ENCODE measurements at regions not wholly inside any gene's neighbourhood (a gene's known extent, or its start where the extent isn't known, plus 50 kb on each side); places are given as distances from the start of the nearest gene placed in this dataset.

DNA sequence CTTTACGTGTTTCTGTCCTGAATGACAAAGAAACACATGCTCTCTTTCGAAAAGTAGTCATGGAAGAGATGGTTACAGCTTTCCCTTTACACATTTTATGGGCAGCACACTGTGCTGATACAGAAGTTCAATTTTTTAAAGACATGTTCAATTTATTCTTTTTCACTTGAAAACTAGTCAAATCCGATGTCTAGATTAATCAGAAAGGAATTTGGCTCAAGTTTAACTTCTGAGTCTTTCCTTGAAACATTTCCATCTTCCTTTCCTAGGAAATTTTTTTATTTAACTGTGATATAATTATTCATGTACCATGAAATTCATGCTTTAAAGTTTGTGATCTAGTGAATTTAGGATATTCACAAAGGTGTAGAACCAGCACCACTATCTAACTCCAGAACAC is 360.1 kb downstream of the TNS3 start:
- DNase-seq (ENCODE audit: low read depth), result no peak

DNA sequence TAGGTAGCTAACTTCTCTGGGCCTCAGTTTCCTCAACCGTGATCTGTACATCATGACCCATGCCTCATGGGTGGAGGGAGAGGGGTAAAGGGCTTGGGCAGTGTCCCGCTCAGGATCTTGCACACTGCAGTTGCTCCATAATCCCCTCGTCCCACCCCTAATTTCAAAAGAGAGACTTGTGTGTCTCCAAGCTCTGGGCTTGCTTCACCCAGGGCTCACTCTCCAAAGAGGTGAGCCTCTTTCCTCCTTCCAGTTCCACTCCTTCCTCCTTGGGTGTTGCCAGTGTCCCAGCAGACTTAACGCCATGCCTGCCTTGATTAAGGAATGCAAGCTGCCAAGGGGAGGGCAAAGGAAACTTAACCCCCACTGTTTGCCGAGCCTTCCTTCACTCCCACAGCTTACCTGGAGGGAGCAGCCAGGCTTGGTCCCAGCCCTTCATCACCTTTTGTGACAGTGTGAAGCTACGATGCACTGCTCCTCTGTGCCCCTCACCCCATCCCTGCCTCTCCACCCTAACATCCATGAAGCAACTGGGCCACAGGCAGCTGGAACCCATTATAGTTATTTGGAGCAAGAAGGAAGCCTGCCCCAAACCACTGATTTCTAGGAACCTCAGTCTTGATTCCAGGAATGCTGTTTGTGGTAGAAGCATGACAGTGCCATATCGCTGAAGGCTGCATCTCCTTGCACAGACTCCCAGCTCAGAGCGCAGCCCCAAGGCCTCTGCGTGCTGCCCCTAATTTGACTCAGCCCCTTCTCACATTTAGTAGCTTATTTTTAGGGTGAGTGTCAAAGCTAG is 363.3 kb downstream of the TNS3 start:
- no peak for DNase-seq (ENCODE audit: low read depth)

DNA sequence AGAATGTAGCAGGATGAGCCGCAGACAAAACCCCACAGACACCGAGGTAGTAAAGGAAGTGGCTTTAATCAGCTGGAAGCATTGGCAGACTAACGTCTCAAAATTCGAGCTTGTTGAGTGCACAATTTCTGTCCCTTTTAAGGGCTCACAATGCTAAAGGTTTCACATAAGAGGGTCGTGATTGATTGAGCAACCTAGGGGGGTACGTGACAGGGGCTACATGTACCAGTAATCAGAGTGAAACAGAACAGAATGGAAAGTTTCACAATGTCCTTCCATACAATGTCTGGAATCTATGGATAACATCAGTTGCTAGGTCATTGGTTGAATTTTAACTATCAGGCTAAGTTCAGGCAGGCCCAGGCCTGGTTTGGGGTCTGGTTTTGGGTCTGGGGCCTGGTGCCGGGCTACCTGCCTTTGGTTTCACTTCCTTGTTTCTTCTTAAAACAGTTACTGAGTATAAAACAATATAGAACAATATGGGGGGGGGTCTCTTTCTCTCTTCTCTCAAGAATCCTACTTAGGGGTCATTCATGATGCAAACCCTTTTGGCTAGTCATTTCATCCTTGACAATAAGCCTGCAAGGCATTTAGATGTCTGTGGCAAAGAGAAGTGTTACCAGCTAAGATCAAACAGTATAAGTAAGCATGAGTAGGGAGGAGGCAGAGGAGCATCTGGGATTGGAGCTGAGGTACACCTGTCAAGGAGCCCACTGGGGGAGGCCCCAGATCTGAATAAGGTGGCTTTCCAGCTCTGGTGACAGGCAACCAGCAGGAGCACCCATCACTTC is 364.1 kb downstream of the TNS3 start:
- DNase-seq (ENCODE audit: low read depth), result no peak

DNA sequence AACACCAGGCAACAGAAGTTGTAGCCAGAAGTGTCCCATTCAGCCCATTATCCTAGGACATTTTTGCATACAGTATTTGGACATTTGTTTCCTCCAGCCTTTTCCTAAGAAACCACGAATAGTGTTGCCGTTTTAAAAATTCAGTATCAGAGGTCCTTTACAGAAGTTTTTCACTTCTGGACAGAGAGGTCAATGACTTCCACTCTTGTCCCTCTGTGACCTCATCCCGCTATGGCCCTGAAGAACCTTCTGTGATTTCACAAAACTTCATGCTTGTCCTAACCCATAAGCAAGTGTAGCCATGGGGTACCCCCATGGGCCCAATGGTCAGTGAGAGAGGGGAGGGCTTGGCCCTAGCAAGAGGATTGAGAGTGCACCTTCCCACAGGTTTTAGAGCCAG is 364.8 kb downstream of the TNS3 start:
- no peak for DNase-seq (ENCODE audit: low read depth)

DNA sequence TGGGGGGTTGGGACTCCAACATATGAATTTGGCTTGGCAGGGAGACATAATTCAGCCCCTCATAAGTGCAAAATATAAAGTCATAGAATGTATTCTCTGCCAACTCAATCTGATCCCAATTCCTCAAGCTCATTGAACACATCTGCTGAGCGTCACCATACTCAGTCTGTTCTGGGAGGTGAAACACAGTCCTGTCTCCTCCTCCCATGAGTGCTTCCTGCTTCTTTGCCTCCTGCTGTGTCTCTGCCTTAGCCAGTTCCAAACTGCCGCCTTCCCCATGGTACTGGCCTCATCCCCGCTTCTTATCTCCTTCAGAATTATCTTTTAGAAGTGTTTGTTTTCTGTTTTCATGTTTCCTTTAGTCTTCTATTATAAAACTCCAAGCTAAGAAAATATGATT is 365.5 kb downstream of the TNS3 start:
- no peak for DNase-seq (ENCODE audit: low read depth)

DNA sequence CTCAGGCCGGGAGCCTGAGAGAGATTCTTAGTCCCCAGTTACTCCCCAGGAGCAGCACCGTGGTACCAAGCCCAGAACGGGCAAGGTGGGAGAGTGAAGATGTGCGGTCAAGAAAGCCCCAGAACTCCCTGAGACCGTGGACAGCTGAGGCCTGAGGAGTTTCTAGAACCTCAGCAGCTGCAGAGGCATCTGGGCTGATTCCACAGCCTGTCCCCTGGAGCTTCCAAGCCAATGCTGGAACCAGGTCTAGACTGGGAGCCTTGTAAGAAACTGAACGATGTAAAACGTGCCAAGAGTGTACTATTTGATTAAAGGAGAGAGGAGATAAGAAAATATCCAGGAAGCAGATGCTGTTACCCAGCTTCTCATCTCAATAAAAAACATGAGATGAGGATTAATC is 366.3 kb downstream of the TNS3 start:
- no peak for DNase-seq (ENCODE audit: low read depth)

DNA sequence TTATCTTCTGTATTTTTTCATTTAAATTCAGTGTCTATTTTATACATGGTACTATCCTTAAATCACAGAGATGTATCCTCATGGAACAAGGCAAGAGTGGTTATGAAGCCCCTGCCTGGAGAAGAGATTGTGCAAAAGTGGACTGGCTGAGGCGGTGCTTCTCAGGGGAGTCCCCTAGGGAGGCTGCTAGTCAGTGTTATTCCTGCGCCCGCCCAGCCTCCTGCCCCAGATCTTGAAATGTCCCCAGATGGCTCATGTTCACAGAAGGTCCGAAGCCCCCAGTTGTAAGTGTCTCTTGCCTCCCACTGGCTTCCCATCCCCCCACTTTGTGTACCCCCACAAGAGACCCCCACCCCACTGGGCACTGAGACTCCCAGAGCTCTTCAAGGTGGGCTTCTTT is 366.9 kb downstream of the TNS3 start:
- no peak for DNase-seq (ENCODE audit: low read depth)

DNA sequence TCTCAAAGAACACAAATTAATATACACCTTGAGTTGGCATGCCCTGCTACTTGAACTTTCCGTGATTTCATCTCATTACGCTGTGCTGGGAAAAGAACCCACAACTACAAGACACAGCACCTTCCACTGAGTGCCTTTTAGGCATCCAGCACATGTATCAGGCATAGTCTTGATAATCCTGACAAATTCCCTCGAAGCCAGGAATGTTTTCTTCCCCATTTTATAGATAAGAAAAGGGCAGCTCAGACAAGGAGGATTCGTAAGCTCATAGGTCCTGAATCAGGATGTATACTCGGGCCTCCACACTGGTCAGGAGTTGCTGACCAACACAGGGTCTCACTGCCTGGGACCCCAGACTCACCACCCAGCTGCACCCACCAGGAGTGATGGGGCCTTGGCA is 368.6 kb downstream of the TNS3 start:
- DNase-seq (ENCODE audit: low read depth), result no peak

DNA sequence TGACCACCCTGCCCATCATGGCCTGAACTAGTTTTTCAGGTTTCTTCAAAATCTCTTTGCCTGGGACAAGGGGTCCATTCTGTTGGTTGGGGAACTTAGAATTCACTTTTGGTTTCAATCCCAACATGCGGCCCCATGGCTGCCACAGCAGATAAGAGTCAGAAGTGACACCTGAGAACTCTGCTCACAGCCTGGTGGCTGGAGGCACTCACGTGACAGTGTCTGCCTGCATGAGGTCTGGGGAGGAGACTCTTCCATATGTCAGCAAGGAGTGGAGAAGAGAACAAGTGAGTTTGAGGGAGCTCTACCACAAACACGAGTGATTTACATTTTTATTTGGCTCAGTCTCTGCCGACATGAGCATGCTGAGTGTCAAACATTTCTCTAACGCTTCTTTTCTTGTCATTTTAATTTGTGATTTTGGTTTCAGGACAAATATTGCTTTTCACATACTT is 370.4 kb downstream of the TNS3 start:
- DNase-seq (ENCODE audit: low read depth), result no peak

DNA sequence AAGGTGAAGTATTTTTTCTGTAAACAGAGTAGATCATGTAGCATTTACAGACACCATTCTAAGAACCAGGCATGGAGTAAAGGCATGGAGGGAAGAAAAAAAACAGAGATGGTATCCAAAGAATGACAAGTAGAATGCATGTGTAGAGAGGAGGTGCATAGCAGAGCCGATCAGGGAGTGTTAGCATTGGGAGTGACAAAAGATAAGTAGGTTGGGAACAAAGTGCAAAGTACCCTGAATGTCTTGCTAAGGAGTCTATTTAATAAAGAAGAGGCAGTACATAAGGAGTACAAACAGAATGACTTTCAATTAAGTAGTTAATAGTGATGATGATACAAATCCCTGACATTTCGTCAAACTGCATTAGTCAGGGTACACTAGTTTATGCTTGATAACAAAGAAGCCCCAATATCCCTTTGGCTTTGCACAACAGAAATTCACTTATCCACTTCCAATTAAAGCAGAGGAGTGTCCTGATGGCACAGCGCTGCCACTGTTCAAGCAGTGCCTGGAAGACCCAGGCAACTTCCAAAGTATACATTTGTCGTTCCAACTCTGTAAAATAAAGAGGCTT is 371.5 kb downstream of the TNS3 start:
- DNase-seq (ENCODE audit: low read depth), result no peak

DNA sequence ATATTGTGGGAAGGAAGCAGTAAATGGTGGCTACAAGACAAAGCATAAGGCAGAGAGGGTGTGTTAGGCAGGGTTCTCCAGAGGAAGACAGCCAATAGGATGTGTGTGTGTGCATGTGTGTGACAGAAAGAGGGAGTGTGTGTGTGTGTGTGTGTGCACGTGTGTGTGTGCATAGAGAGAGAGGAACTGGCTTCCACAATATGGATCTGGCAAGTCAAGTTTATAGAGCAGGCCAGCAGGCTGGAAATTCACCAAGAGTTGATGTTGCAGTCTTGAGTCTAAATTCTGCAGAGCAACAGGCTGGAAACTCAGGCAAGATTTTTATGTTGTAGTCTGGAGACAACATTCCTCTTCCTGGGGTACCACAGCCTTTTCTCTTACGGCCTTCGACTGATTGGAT is 374.0 kb downstream of the TNS3 start:
- no peak for DNase-seq (ENCODE audit: low read depth)

DNA sequence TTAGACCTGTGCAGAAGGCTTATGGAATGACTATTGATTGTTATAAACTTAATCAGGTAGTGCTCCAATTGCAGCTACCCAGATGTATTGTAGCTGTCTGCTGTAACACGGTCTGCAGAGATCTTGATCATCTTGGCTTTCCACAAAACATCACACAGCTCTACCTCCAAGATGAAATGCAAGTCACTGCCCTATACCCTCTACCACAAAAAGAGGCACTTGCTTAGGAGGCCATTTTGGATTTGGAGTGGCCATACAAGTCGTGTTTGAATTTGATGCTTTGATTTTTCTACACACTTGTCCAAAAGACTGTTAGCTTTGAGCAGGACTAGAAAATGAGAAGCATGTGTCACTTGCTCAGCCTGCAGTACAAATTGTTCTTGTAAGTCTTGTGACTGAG is 377.2 kb downstream of the TNS3 start:
- no peak for DNase-seq (ENCODE audit: low read depth)

DNA sequence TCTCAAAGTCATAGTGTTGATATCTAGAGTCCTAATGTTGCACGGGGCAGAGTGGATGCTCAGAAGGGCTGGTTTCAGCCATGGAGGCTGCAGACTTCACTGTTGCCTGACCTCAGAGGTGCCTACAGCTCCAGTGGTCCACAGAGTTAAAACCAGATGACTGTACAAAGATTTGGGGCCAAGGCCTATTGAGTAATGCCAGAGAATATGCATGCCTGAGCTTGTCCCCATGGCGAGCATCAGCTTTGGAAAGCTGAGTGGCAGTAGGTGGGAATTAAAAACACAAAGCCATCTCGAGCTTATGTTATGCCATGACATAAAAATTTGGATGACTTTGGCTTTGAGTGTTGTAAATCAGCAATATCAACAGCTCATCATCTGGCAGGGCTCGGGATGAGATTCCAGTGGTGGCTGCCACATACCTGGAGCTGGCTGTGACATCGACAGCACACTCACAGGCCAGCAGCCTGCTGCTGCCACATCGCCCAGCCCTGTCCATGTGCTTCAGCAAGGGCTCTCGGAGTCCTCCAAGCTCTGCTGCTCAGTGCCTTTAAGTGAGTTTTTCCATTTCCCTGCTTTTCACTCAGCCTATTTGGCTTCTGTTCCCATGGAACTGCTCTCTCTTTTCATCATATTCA is 379.6 kb downstream of the TNS3 start:
- no peak for DNase-seq (ENCODE audit: low read depth)

DNA sequence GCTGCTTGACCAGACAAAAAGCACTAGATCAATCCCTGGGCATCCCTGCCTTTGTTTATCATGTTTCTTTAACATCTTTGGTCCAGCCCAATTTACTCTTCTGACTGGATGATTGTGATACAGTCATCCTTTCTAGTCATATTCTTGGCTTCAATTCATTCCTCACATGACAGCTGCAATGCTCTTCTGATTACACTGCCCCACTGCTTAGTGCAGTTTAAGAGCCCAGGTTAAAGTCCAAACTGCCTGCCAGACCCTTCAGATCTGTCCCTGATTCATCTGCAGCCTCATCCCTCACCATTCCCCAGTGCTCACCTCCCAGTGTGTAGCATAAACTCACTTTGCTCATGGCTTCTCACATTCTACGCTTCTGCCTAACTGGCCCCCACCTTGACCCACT is 383.8 kb downstream of the TNS3 start:
- DNase-seq (ENCODE audit: low read depth), result no peak

DNA sequence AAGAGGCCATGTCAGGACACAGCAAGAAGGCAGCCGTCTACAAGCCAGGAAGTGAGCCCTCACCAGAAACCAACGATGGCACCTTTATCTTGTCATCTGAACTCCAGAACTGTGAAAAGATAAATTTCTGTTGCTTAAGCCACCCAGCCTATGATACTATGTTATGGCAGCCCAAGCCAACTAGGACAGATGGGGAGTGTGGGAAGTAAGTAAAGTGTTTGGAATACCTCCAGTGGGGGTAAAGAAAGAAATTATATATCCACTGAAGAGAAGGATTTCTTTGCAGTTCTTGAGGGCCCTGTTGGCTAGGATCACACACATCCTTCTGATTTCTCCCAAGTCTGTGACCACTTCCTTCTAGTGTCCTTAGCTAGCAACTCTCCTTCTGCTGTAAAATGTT is 384.4 kb downstream of the TNS3 start:
- no peak for DNase-seq (ENCODE audit: low read depth)

DNA sequence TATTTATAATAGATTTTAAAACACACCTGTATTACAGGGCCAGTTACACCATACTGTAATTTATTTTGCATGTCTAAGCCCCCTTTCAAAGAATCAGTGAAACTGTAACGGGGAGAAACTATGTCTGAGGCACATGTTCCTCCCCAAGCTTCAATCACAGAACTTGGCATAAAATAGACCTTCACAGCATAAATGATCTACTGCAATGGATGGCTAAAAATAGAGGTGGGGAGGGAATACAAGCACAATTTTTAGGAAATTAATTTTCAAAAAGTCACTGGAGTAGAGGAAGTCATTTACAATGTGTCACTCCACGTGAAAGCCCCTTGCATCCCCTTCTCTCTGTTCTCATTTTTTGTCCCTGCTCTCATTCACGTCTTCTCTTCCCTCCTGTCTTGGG is 385.2 kb downstream of the TNS3 start:
- no peak for DNase-seq (ENCODE audit: low read depth)

DNA sequence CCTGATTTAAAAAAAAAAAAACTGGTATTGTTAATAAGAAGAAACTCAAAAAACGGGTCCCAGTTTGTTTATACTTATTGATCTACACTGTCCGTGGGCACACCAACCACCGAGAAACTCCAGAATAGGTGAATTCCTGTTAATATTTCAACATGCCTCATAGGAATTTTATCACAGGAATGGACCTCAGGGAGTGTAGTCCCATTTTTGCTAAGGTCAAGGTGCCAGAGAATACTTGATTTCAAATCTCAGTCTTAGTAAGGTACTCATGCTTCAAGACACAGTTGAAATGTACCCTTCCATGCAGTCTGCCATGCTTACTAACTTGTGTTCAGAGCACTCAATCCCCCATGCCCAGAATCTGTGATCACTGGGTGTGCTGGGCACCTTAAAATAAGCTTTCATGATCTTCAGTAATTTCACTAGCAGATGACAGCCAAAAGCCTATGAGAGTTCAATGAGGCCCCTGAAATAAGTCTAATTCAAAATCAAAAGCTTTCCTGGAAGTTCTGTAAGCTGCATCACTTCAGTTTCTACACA is 385.7 kb downstream of the TNS3 start:
- no peak for DNase-seq (ENCODE audit: low read depth)

DNA sequence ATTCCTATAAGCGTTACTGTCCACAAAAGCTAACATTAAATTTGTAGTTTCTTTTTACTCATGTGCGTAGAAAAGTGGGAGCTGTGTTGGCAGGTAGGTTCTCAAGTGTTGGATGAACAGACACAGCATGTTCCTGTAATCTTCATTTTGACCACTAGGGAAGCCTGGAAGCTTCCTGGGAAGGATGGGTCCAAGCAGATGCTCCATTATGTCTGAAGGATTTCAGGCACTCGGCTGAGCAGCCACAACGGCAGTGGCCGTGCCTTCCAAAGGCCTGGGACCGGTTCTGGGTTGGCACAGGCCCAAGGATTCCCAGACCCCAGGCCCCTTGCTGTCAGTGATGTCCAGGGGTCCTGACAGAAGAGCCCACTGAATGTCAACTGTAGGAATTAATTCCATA is 386.3 kb downstream of the TNS3 start:
- DNase-seq (ENCODE audit: low read depth), result no peak

DNA sequence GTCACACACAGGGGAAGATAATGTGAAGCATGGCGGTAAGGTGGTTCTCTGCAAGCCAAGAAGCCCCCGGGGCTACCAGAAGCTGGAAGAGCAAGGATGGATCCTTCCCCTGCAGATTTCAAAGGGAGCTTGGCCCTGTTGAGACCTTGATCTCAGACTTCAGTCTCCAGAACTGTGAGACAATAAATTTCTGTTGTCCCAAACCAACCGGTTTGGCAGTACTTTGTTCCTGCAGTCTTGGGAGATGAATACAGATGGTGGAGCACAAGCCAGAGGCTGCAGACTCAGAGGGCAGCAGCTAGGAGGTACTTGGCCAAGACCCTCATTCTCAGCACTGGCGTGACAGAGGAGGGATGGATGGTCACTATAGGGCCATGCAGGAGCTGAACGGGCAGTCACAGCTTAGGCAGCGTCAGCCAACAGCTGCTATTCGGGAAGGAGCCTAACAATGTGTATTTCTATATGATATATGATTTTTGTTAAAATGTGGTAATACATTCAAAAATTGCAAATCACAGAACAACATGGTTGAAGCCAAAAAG is 387.3 kb downstream of the TNS3 start:
- no peak for DNase-seq (ENCODE audit: low read depth)

DNA sequence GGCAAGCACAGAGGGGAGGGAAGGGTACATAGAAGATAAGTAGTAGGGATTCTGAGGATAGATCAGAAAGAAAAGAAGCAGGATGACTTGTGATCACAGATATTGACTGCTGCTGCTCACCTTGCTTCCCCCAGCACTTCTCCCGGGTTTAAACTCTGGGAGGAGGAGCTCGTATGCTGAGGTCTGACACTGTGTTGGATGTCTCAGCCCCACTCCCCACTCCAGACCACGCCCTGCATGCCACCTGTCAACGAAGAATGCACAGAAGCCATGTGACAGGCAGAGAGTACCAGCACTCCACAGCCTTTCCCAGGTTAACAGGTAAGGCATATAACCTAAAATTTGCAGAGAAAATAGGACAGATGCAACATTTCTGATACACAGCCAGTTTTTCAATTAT is 388.9 kb downstream of the TNS3 start:
- no peak for DNase-seq (ENCODE audit: low read depth)

DNA sequence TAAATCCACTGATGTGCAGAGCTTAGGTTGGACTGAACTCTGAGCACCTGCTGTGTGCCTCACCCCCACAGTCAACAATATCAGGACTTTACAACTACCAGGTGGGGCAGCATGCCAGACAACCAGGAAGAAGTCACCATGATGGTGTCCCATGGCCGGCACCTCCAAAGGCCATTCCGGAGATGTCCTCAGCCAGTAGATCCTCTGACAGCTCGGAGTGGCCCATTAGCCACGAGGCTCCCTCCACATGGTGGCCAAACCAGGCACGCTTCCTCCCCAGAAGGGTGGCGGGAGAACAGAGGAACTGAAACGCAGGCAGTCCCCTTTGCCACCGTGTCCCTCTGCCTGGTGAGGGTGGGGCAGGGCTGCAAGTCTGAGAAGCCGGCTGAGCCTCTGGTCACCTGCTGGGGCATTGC is 390.0 kb downstream of the TNS3 start:
- DNase-seq (ENCODE audit: low read depth), result no peak

DNA sequence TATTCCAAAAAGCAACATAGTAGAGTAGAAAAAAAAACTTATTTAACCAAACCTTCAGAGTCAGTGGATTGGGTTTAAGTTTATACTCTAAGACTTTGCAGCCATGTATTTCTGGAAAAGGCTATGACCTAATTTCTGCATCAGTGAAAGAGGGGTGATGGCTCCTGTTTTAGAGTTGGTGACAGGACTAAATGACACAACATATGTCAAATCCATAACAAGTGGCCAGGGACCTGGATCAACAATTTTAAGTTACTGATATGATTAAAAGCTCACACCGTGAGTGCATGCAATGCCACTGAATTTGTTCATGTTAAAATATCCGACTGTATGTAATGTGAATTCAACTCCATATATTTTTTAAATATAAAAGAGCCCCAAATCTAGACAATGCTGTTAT is 390.6 kb downstream of the TNS3 start:
- no peak for DNase-seq (ENCODE audit: low read depth)
